ENCODE measurements at regions not wholly inside any gene's neighbourhood (a gene's known extent, or its start where the extent isn't known, plus 50 kb on each side); places are given as distances from the start of the nearest gene placed in this dataset.

GRCh38 chr11:91654686-91655085, 569.9 kb upstream of the FAT3 start:
- Histone ChIP-seq H3K9me3 (ENCODE audit: control insufficient read depth in 1 of 2, low read length in 2 of 2) (no peaks in the 10 kb centered on the region), H3K4me3 (ENCODE audit: low read length in 2 of 2) (no peak overlapping the region), H3K27me3 (ENCODE audit: insufficient read depth, low read length) (no peaks in the 10 kb centered on the region), H3K27ac (ENCODE audit: low read depth, low read length) (no peak overlapping the region), H3K36me3 (ENCODE audit: insufficient read depth, low read length) (no peaks in the 10 kb centered on the region), H3K4me1 (ENCODE audit: insufficient read depth, low read length) (no peaks in the 10 kb centered on the region)
- H3K36me3 Mint-ChIP-seq: no peaks in the 10 kb centered on the region
- H3K4me3 Mint-ChIP-seq: no peak overlapping the region
- H3K9me3 Mint-ChIP-seq: peaks cover 0 to 13% (median 6%) of the 10 kb centered on the region in 8 donors
- POLR2A ChIA-PET (ENCODE audit: partially characterized antibody): no interaction called here
- no peaks in the 10 kb centered on the region for H3K27me3 Mint-ChIP-seq
- H3K4me1 Mint-ChIP-seq: no peaks in the 10 kb centered on the region
- intact Hi-C loops (cut with micrococcal nuclease): no loop called here
- H3K27ac Mint-ChIP-seq: no peak overlapping the region
- no peak for DNase-seq
- CTCF ChIA-PET (ENCODE audit: partially characterized antibody): no interaction called here

- Mint-ChIP-seq H3K27ac (no peak overlapping the region), H3K4me1 (no peaks in the 10 kb centered on the region), H3K4me3 (no peak overlapping the region), H3K27me3 (no peaks in the 10 kb centered on the region), H3K9me3 (peaks cover 0 to 13% (median 6%) of the 10 kb centered on the region in 8 donors), H3K36me3 (no peaks in the 10 kb centered on the region)
- H3K36me3 ChIP-seq (ENCODE audit: insufficient read depth, low read length): no peaks in the 10 kb centered on the region
- no peak for DNase-seq
- no peak overlapping the region for H3K4me3 ChIP-seq (ENCODE audit: low read length in 2 of 2)
- ChIA-PET CTCF (ENCODE audit: partially characterized antibody) (no interaction called here), POLR2A (ENCODE audit: partially characterized antibody) (no interaction called here)
- no peaks in the 10 kb centered on the region for H3K27me3 ChIP-seq (ENCODE audit: insufficient read depth, low read length)
- no peaks in the 10 kb centered on the region for H3K9me3 ChIP-seq (ENCODE audit: control insufficient read depth in 1 of 2, low read length in 2 of 2)
- H3K4me1 ChIP-seq (ENCODE audit: insufficient read depth, low read length): no peaks in the 10 kb centered on the region
- no peak overlapping the region for H3K27ac ChIP-seq (ENCODE audit: low read depth, low read length)
- intact Hi-C loops (cut with micrococcal nuclease): no loop called here
These were observed 571.4 kb upstream of the FAT3 start for GRCh38 chr11:91653079-91653754.

GRCh38 chr11:91650802-91651201, 573.8 kb upstream of the FAT3 start:
- H3K9me3 ChIP-seq (ENCODE audit: control insufficient read depth in 1 of 2, low read length in 2 of 2): no peaks in the 10 kb centered on the region
- no peaks in the 10 kb centered on the region for H3K4me1 Mint-ChIP-seq
- no peaks in the 10 kb centered on the region for H3K4me1 ChIP-seq (ENCODE audit: insufficient read depth, low read length)
- H3K4me3 ChIP-seq (ENCODE audit: low read length in 2 of 2): no peak overlapping the region
- H3K27me3 ChIP-seq (ENCODE audit: insufficient read depth, low read length): no peaks in the 10 kb centered on the region
- no peaks in the 10 kb centered on the region for H3K27me3 Mint-ChIP-seq
- DNase-seq: no peak
- no peaks in the 10 kb centered on the region for H3K36me3 Mint-ChIP-seq
- peaks cover 2 to 11% (median 6%) of the 10 kb centered on the region in 8 donors for H3K9me3 Mint-ChIP-seq
- H3K4me3 Mint-ChIP-seq: no peak overlapping the region
- ChIA-PET CTCF (ENCODE audit: partially characterized antibody) (no interaction called here), POLR2A (ENCODE audit: partially characterized antibody) (no interaction called here)
- no peak overlapping the region for H3K27ac Mint-ChIP-seq
- intact Hi-C loops (cut with micrococcal nuclease): no loop called here
- H3K27ac ChIP-seq (ENCODE audit: low read depth, low read length): no peak overlapping the region
- H3K36me3 ChIP-seq (ENCODE audit: insufficient read depth, low read length): no peaks in the 10 kb centered on the region

- H3K4me3 Mint-ChIP-seq: no peak overlapping the region
- no peak overlapping the region for H3K27ac Mint-ChIP-seq
- no peak overlapping the region for H3K27ac ChIP-seq (ENCODE audit: low read depth, low read length)
- no peaks in the 10 kb centered on the region for H3K27me3 ChIP-seq (ENCODE audit: insufficient read depth, low read length)
- ChIA-PET POLR2A (ENCODE audit: partially characterized antibody) (no interaction called here), CTCF (ENCODE audit: partially characterized antibody) (no interaction called here)
- no peaks in the 10 kb centered on the region for H3K36me3 Mint-ChIP-seq
- intact Hi-C loops (cut with micrococcal nuclease): no loop called here
- no peak overlapping the region for H3K4me3 ChIP-seq (ENCODE audit: low read length in 2 of 2)
- no peaks in the 10 kb centered on the region for H3K4me1 ChIP-seq (ENCODE audit: insufficient read depth, low read length)
- H3K4me1 Mint-ChIP-seq: no peaks in the 10 kb centered on the region
- no peaks in the 10 kb centered on the region for H3K27me3 Mint-ChIP-seq
- H3K9me3 ChIP-seq (ENCODE audit: control insufficient read depth in 1 of 2, low read length in 2 of 2): no peaks in the 10 kb centered on the region
- H3K36me3 ChIP-seq (ENCODE audit: insufficient read depth, low read length): no peaks in the 10 kb centered on the region
- H3K9me3 Mint-ChIP-seq: peaks cover 5 to 25% (median 11%) of the 10 kb centered on the region in 8 donors
- DNase-seq: no peak
These were observed 583.5 kb upstream of the FAT3 start for GRCh38 chr11:91641153-91641552.

GRCh38 chr11:91639359-91639758, 585.3 kb upstream of the FAT3 start:
- Mint-ChIP-seq H3K36me3 (no peaks in the 10 kb centered on the region), H3K27ac (no peak overlapping the region), H3K9me3 (peaks cover 3 to 20% (median 9%) of the 10 kb centered on the region in 8 donors), H3K4me3 (no peak overlapping the region), H3K4me1 (no peaks in the 10 kb centered on the region), H3K27me3 (no peaks in the 10 kb centered on the region)
- CTCF ChIA-PET (ENCODE audit: partially characterized antibody): interaction anchor here (1.3 kb wide), 1 partner anchor 9 kb away, joined by 3 read pairs; no protein-coding TSS in a partner anchor
- Histone ChIP-seq H3K4me3 (ENCODE audit: low read length in 2 of 2) (no peak overlapping the region), H3K4me1 (ENCODE audit: insufficient read depth, low read length) (no peaks in the 10 kb centered on the region), H3K27ac (ENCODE audit: low read depth, low read length) (no peak overlapping the region), H3K9me3 (ENCODE audit: control insufficient read depth in 1 of 2, low read length in 2 of 2) (no peaks in the 10 kb centered on the region), H3K27me3 (ENCODE audit: insufficient read depth, low read length) (no peaks in the 10 kb centered on the region), H3K36me3 (ENCODE audit: insufficient read depth, low read length) (no peaks in the 10 kb centered on the region)
- intact Hi-C loops (cut with micrococcal nuclease): no loop called here
- POLR2A ChIA-PET (ENCODE audit: partially characterized antibody): no interaction called here
- DNase-seq: no peak

- CTCF ChIA-PET (ENCODE audit: partially characterized antibody): no interaction called here
- POLR2A ChIA-PET (ENCODE audit: partially characterized antibody): no interaction called here
- H3K4me3 Mint-ChIP-seq: no peak overlapping the region
These were observed 593.5 kb upstream of the FAT3 start for GRCh38 chr11:91630916-91631673.

GRCh38 chr11:91625495-91625894, 599.1 kb upstream of the FAT3 start:
- Mint-ChIP-seq H3K4me3 (no peak overlapping the region), H3K9me3 (peaks cover 0 to 12% (median 5%) of the 10 kb centered on the region in 8 donors), H3K27ac (peak overlapping the region in 1 of 7 donors; percentile 28), H3K36me3 (no peaks in the 10 kb centered on the region), H3K4me1 (no peaks in the 10 kb centered on the region), H3K27me3 (no peaks in the 10 kb centered on the region)
- no peaks in the 10 kb centered on the region for H3K27me3 ChIP-seq (ENCODE audit: insufficient read depth, low read length)
- ChIA-PET CTCF (ENCODE audit: partially characterized antibody) (no interaction called here), POLR2A (ENCODE audit: partially characterized antibody) (no interaction called here)
- intact Hi-C loops (cut with micrococcal nuclease): no loop called here
- H3K4me1 ChIP-seq (ENCODE audit: insufficient read depth, low read length): no peaks in the 10 kb centered on the region
- H3K27ac ChIP-seq (ENCODE audit: low read depth, low read length): no peak overlapping the region
- H3K4me3 ChIP-seq (ENCODE audit: low read length in 2 of 2): no peak overlapping the region
- DNase-seq: no peak
- H3K36me3 ChIP-seq (ENCODE audit: insufficient read depth, low read length): no peaks in the 10 kb centered on the region
- H3K9me3 ChIP-seq (ENCODE audit: control insufficient read depth in 1 of 2, low read length in 2 of 2): no peaks in the 10 kb centered on the region

More at GRCh38 chr11:91630916-91631673, 593.5 kb upstream of the FAT3 start:
- H3K9me3 Mint-ChIP-seq: peaks cover 0 to 19% (median 6%) of the 10 kb centered on the region in 8 donors
- no peaks in the 10 kb centered on the region for H3K4me1 ChIP-seq (ENCODE audit: insufficient read depth, low read length)
- no peaks in the 10 kb centered on the region for H3K36me3 Mint-ChIP-seq
- intact Hi-C loops (cut with micrococcal nuclease): no loop called here
- no peaks in the 10 kb centered on the region for H3K4me1 Mint-ChIP-seq
- H3K27ac Mint-ChIP-seq: no peak overlapping the region
- H3K9me3 ChIP-seq (ENCODE audit: control insufficient read depth in 1 of 2, low read length in 2 of 2): no peaks in the 10 kb centered on the region
- no peak for DNase-seq
- no peak overlapping the region for H3K27ac ChIP-seq (ENCODE audit: low read depth, low read length)
- no peaks in the 10 kb centered on the region for H3K27me3 ChIP-seq (ENCODE audit: insufficient read depth, low read length)
- H3K36me3 ChIP-seq (ENCODE audit: insufficient read depth, low read length): no peaks in the 10 kb centered on the region
- no peak overlapping the region for H3K4me3 ChIP-seq (ENCODE audit: low read length in 2 of 2)
- no peaks in the 10 kb centered on the region for H3K27me3 Mint-ChIP-seq
